DOHH2 (cell line): ENCODE measurements at regions not wholly inside any gene's neighbourhood (a gene's known extent, or its start where the extent isn't known, plus 50 kb on each side); places are given as distances from the start of the nearest gene placed in this dataset.

ENCODE experiments used
- H3F3A ChIP-seq: fragments of 200-600 bp; sonication (generic), shearing (Covaris generic); 2 replicates; pipeline ENCODE4 v1.6.0; 2016; ENCODE audit warnings: antibody characterized with exemption, mild to moderate bottlenecking; ENCODE audit not compliant: control insufficient read depth, insufficient read depth
- H3K27ac ChIP-seq: fragments of 200-600 bp; sonication (generic); 2 replicates; pipeline ENCODE4 v1.5.1; 2014; ENCODE audit warnings: low read depth, mild to moderate bottlenecking, low read length, moderate library complexity
- H3K27me3 ChIP-seq: fragments of 200-600 bp; sonication (generic); 2 replicates; pipeline ENCODE4 v1.6.1; 2014; ENCODE audit warnings: mild to moderate bottlenecking, low read length, mixed read lengths; ENCODE audit not compliant: control insufficient read depth
- H3K36me3 ChIP-seq: fragments of 200-600 bp; sonication (generic); 2 replicates; pipeline ENCODE4 v1.6.1; 2014; ENCODE audit warnings: mild to moderate bottlenecking, low read length, moderate library complexity, mixed read lengths; ENCODE audit not compliant: control insufficient read depth
- H3K4me1 ChIP-seq: fragments of 200-600 bp; sonication (generic); 2 replicates; pipeline ENCODE4 v1.6.1; 2014; ENCODE audit warnings: mild to moderate bottlenecking, low read length, mixed read lengths; ENCODE audit not compliant: control insufficient read depth
- H3K4me2 ChIP-seq: fragments of 200-600 bp; sonication (generic); 2 replicates; pipeline ENCODE4 v1.6.0; 2014; ENCODE audit warnings: mild to moderate bottlenecking, low read length, moderate library complexity
- H3K4me3 ChIP-seq: fragments of 200-600 bp; sonication (generic); 2 replicates; pipeline ENCODE4 v1.5.1; 2014; ENCODE audit warnings: mild to moderate bottlenecking, low read length, mixed read lengths
- H3K79me2 ChIP-seq: fragments of 200-600 bp; sonication (generic); 2 replicates; pipeline ENCODE4 v1.6.1; 2014; ENCODE audit warnings: mild to moderate bottlenecking, low read length, mixed read lengths; ENCODE audit not compliant: control insufficient read depth
- H3K9me2 ChIP-seq: fragments of 200-600 bp; sonication (generic); replicated peaks from 2 replicates; pipeline ENCODE4 v1.6.1; 2014; ENCODE audit warnings: mild to moderate bottlenecking, low read length, mixed read lengths; ENCODE audit not compliant: control insufficient read depth
- H3K9me3 ChIP-seq: fragments of 200-600 bp; sonication (generic); 2 replicates; pipeline ENCODE4 v1.6.1; 2014; ENCODE audit warnings: antibody characterized with exemption, low read length, mixed read lengths; ENCODE audit not compliant: control insufficient read depth, insufficient read depth
- H4K20me1 ChIP-seq: fragments of 200-600 bp; sonication (generic); 2 replicates; pipeline ENCODE4 v1.6.0; 2014; ENCODE audit warnings: low read depth, mild to moderate bottlenecking, antibody characterized with exemption, low read length, moderate library complexity; ENCODE audit not compliant: control insufficient read depth, insufficient read depth
- CTCF ChIP-seq: fragments of 200-600 bp; sonication (generic); IDR thresholded peaks from one replicate; pipeline ENCODE4 v1.5.1; 2014; ENCODE audit warnings: antibody characterized with exemption, mild to moderate bottlenecking, low read depth, low read length; ENCODE audit not compliant: poor library complexity, severe bottlenecking
- EZH2phosphoT487 ChIP-seq: fragments of 200-600 bp; sonication (generic); IDR thresholded peaks from 2 replicates; pipeline ENCODE4 v1.6.1; 2017; ENCODE audit warnings: borderline replicate concordance, mild to moderate bottlenecking, antibody characterized with exemption, low read length, moderate library complexity, mixed read lengths

- 0 out of 2 replicates have a peak, but pooled peaks cover 5% of the 10 kb centered on the region for H3K9me3 ChIP-seq
- no peaks in the 10 kb centered on the region for H3K79me2 ChIP-seq
- H3K27ac ChIP-seq, result no peak overlapping the region
- no peak overlapping the region for H3K4me2 ChIP-seq
- H3K4me3 ChIP-seq, result no peak overlapping the region
- H4K20me1 ChIP-seq, result no peaks in the 10 kb centered on the region
- H3K9me2 ChIP-seq, result no peaks in the 10 kb centered on the region
- no peaks in the 10 kb centered on the region for H3K36me3 ChIP-seq
- TF ChIP-seq CTCF, result no peak
- TF ChIP-seq EZH2phosphoT487, result no peak
- 0 out of 2 replicates have a peak, but pooled peaks cover 3% of the 10 kb centered on the region for H3K4me1 ChIP-seq
- no peaks in the 10 kb centered on the region for H3F3A ChIP-seq
- peaks cover 34% of the 10 kb centered on the region for H3K27me3 ChIP-seq
Measured at GRCh38 chr6:108785653-108786052, 62.6 kb upstream of the ARMC2 start.

- TF ChIP-seq CTCF, result no peak
- no peak for TF ChIP-seq EZH2phosphoT487
Measured at GRCh38 chr6:108788416-108788815, 59.8 kb upstream of the ARMC2 start.

GRCh38 chr6:108789475-108789874, 58.7 kb upstream of the ARMC2 start:
- Histone ChIP-seq H3K27me3 (peaks cover 12% of the 10 kb centered on the region; the same call in 1 of the 2 replicates), H3K9me2 (no peaks in the 10 kb centered on the region)

More at GRCh38 chr6:108788416-108788815, 59.8 kb upstream of the ARMC2 start:
- Histone ChIP-seq H3K4me3 (no peak overlapping the region), H3K27ac (no peak overlapping the region), H3K79me2 (no peaks in the 10 kb centered on the region), H3K9me2 (no peaks in the 10 kb centered on the region), H3K4me2 (no peak overlapping the region), H3K36me3 (no peaks in the 10 kb centered on the region), H3F3A (no peaks in the 10 kb centered on the region), H3K27me3 (peaks cover 19% of the 10 kb centered on the region), H3K4me1 (no peaks in the 10 kb centered on the region), H4K20me1 (no peaks in the 10 kb centered on the region), H3K9me3 (0 out of 2 replicates have a peak, but pooled peaks cover 5% of the 10 kb centered on the region)

More at GRCh38 chr6:108789475-108789874, 58.7 kb upstream of the ARMC2 start:
- no peaks in the 10 kb centered on the region for H3F3A ChIP-seq
- 0 out of 2 replicates have a peak, but pooled peaks cover 5% of the 10 kb centered on the region for H3K9me3 ChIP-seq
- H3K36me3 ChIP-seq, result no peaks in the 10 kb centered on the region
- no peaks in the 10 kb centered on the region for H3K79me2 ChIP-seq
- H4K20me1 ChIP-seq, result no peaks in the 10 kb centered on the region
- no peak overlapping the region for H3K4me2 ChIP-seq
- H3K4me3 ChIP-seq, result no peak overlapping the region
- TF ChIP-seq EZH2phosphoT487, result no peak
- TF ChIP-seq CTCF, result no peak
- H3K4me1 ChIP-seq, result no peaks in the 10 kb centered on the region
- H3K27ac ChIP-seq, result no peak overlapping the region
